Endothelial cell of umbilical vein (primary cell): ENCODE measurements at regions not wholly inside any gene's neighbourhood (a gene's known extent, or its start where the extent isn't known, plus 50 kb on each side); places are given as distances from the start of the nearest gene placed in this dataset.

Source experiments
- BruUV-seq: library from RNA; stranded (reverse); fragments of 400-500 nt; replicated peaks from 2 replicates; lab custom pipeline; 2021; lab: Mats Ljungman, UMichigan
- CTCF ChIA-PET: fragments of 300-600, 350-600 bp; sonication (Branson Sonifier 250); formaldehyde crosslinking; loops from one replicate; lab custom pipeline; 2021; ENCODE audit warnings: antibody characterized with exemption, inconsistent platforms; lab: Charles Lee
- POLR2A ChIA-PET: fragments of 300-600, 350-600 bp; sonication (Branson Sonifier 250); formaldehyde crosslinking; loops from one replicate; lab custom pipeline; 2021; ENCODE audit warnings: antibody characterized with exemption, inconsistent platforms; lab: Charles Lee
- DNase-seq: peaks from one replicate; pipeline ENCODE4 v3.0.0-alpha.2; 2011; ENCODE audit warnings: low read depth, low spot score
- FAIRE-seq: peaks from 2 replicates; lab custom pipeline; 2011; peaks lifted over from hg19 to GRCh38; lab: Jason Lieb, UNC
- H2AFZ ChIP-seq: 2 replicates; pipeline ENCODE4 v1.6.0; 2012; ENCODE audit warnings: low read depth, low read length, control low read depth, inconsistent platforms
- H3K27ac ChIP-seq: 2 replicates; pipeline ENCODE4 v1.5.1; 2011; ENCODE audit warnings: low read depth, mild to moderate bottlenecking, control low read depth, low read length, moderate library complexity; ENCODE audit not compliant: insufficient read depth
- H3K27me3 ChIP-seq, 2 experiments: 2 replicates each; pipeline versions ENCODE4 v1.6.0 to v1.6.1; 2011; ENCODE audit warnings: low read length in 2 of 2, mixed read lengths in 1 of 2; ENCODE audit not compliant: control insufficient read depth in 2 of 2, insufficient read depth in 2 of 2
- H3K36me3 ChIP-seq, 2 experiments: 2 replicates in 1 of 2; 3 replicates in 1 of 2; pipeline ENCODE4 v1.5.1; 2011; ENCODE audit warnings: low read length in 2 of 2, mild to moderate bottlenecking in 1 of 2, moderate library complexity in 1 of 2; ENCODE audit not compliant: control insufficient read depth in 2 of 2, insufficient read depth in 2 of 2; ENCODE audit errors: extremely low read depth in 1 of 2
- H3K4me1 ChIP-seq: 3 replicates; pipeline ENCODE4 v1.5.1; 2011; ENCODE audit warnings: mild to moderate bottlenecking, low read length; ENCODE audit not compliant: control insufficient read depth, insufficient read depth; ENCODE audit errors: extremely low read depth
- H3K4me2 ChIP-seq: 2 replicates; pipeline ENCODE4 v1.6.1; 2011; ENCODE audit warnings: low read length, control low read depth, mixed read lengths; ENCODE audit not compliant: insufficient read depth
- H3K4me3 ChIP-seq, 3 experiments: fragments of 200-600 bp in 1 of 3; sonication (generic), shearing (Covaris generic) in 1 of 3; replicated peaks in 1 of 3; 2 replicates each; pipeline ENCODE4 v1.5.1; 2011 to 2016; ENCODE audit warnings: control low read depth in 3 of 3, low read length in 3 of 3, mild to moderate bottlenecking in 2 of 3, inconsistent platforms in 1 of 3, low read depth in 1 of 3, moderate library complexity in 1 of 3; ENCODE audit not compliant: insufficient read depth in 1 of 3
- H3K79me2 ChIP-seq: 2 replicates; pipeline ENCODE4 v1.6.0; 2012; ENCODE audit warnings: low read length, inconsistent platforms; ENCODE audit not compliant: control insufficient read depth, insufficient read depth
- H3K9ac ChIP-seq: replicated peaks from 2 replicates; pipeline ENCODE3; 2011; ENCODE audit warnings: low read length, control low read depth; ENCODE audit not compliant: insufficient read depth; ENCODE audit errors: extremely low read depth
- H3K9me1 ChIP-seq: replicated peaks from 3 replicates; pipeline ENCODE4 v1.6.0; 2011; ENCODE audit warnings: mild to moderate bottlenecking, low read length; ENCODE audit not compliant: control insufficient read depth, insufficient read depth; ENCODE audit errors: extremely low read depth
- H3K9me3 ChIP-seq: replicated peaks from 2 replicates; pipeline ENCODE4 v1.5.1; 2012; ENCODE audit warnings: low read length, inconsistent platforms; ENCODE audit not compliant: control insufficient read depth, insufficient read depth
- H4K20me1 ChIP-seq: replicated peaks from 2 replicates; pipeline ENCODE3; 2011; ENCODE audit warnings: mild to moderate bottlenecking, low read length; ENCODE audit not compliant: control insufficient read depth, insufficient read depth; ENCODE audit errors: extremely low read depth
- EZH2 ChIP-seq: IDR thresholded peaks from 2 replicates; pipeline ENCODE4 v1.6.1; 2012; ENCODE audit warnings: borderline replicate concordance, low read depth, mild to moderate bottlenecking, moderate library complexity, low read length, inconsistent platforms; ENCODE audit not compliant: severe bottlenecking
- FOS ChIP-seq: IDR thresholded peaks from 2 replicates; pipeline ENCODE4 v1.6.1; 2011; ENCODE audit warnings: mild to moderate bottlenecking, low read length, moderate library complexity, borderline replicate concordance; ENCODE audit not compliant: insufficient read depth
- GATA2 ChIP-seq: IDR thresholded peaks from 2 replicates; pipeline ENCODE4 v1.7.0; 2011; ENCODE audit warnings: low read depth, mild to moderate bottlenecking, moderate library complexity, mixed read lengths, low read length; ENCODE audit not compliant: insufficient read length, insufficient read depth
- JUN ChIP-seq: IDR thresholded peaks from 2 replicates; pipeline ENCODE4 v1.6.1; 2011; ENCODE audit warnings: borderline replicate concordance, low read depth; ENCODE audit not compliant: insufficient read length, insufficient read depth
- MYC ChIP-seq: IDR thresholded peaks from one replicate; pipeline ENCODE4 v1.6.1; 2011; ENCODE audit warnings: mild to moderate bottlenecking, low read depth, low read length
- POLR2A ChIP-seq: IDR thresholded peaks from 2 replicates; pipeline ENCODE4 v1.6.1; 2012; ENCODE audit warnings: low read depth, mild to moderate bottlenecking, control low read depth, low read length
- POLR2AphosphoS5 ChIP-seq: IDR thresholded peaks from 2 replicates; pipeline ENCODE4 v1.6.1; 2012; ENCODE audit warnings: low read depth, mild to moderate bottlenecking, control low read depth, low read length, moderate library complexity; ENCODE audit not compliant: insufficient read depth
- dilution Hi-C: fragments of 300-500 bp; cut with MboI; formaldehyde crosslinking; loops from one replicate; pipeline ENCODE4 v1.15.0; 2019; ENCODE audit warnings: low sequenced_read_pairs; ENCODE audit not compliant: extremely low pct_ligation_motif_present
- intact Hi-C: fragments of 100-400 bp; cut with micrococcal nuclease; formaldehyde crosslinking; loops from one replicate; pipeline ENCODE4 v1.10.0; 2022
- TF ChIP-seq, protein P1 (sequence below): IDR thresholded peaks from 2 replicates; pipeline ENCODE4 v1.6.1; 2011; ENCODE audit not compliant: insufficient read depth, insufficient read length
- TF ChIP-seq, protein P2 (sequence below), 2 donors: IDR thresholded peaks; 1 replicate in 1 of 2; 2 replicates in 1 of 2; pipeline ENCODE4 v1.5.1; 2011; ENCODE audit warnings: low read length in 2 of 2, mild to moderate bottlenecking in 2 of 2, moderate library complexity in 2 of 2, control low read depth in 1 of 2, inconsistent platforms in 1 of 2, low read depth in 1 of 2; ENCODE audit not compliant: insufficient read depth in 1 of 2; ENCODE audit errors: extremely low read depth in 1 of 2

- TF ChIP-seq, protein P1, sequence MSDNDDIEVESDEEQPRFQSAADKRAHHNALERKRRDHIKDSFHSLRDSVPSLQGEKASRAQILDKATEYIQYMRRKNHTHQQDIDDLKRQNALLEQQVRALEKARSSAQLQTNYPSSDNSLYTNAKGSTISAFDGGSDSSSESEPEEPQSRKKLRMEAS, result no peak
- TF ChIP-seq MYC (no peak), POLR2A (no peak), POLR2AphosphoS5 (no peak), FOS (no peak), EZH2 (no peak), JUN (no peak), GATA2 (no peak)
- TF ChIP-seq, protein P2, sequence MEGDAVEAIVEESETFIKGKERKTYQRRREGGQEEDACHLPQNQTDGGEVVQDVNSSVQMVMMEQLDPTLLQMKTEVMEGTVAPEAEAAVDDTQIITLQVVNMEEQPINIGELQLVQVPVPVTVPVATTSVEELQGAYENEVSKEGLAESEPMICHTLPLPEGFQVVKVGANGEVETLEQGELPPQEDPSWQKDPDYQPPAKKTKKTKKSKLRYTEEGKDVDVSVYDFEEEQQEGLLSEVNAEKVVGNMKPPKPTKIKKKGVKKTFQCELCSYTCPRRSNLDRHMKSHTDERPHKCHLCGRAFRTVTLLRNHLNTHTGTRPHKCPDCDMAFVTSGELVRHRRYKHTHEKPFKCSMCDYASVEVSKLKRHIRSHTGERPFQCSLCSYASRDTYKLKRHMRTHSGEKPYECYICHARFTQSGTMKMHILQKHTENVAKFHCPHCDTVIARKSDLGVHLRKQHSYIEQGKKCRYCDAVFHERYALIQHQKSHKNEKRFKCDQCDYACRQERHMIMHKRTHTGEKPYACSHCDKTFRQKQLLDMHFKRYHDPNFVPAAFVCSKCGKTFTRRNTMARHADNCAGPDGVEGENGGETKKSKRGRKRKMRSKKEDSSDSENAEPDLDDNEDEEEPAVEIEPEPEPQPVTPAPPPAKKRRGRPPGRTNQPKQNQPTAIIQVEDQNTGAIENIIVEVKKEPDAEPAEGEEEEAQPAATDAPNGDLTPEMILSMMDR (IDR thresholded peaks at IDR 0.05; ENCODE audit: extremely low read depth in 1 of 2, insufficient read depth in 1 of 2, low read depth in 1 of 2, low read length in 2 of 2), result no peak
- FAIRE-seq (no peak), DNase-seq (no peak)
- Histone ChIP-seq H3K27me3 (no peaks in the 10 kb centered on the region), H3K9ac (no peak overlapping the region), H4K20me1 (no peaks in the 10 kb centered on the region), H3K9me3 (peaks cover 6% of the 10 kb centered on the region), H3K79me2 (no peaks in the 10 kb centered on the region), H3K27ac (no peak overlapping the region), H2AFZ (no peak overlapping the region), H3K4me3 (no peak overlapping the region), H3K9me1 (no peaks in the 10 kb centered on the region), H3K4me1 (no peaks in the 10 kb centered on the region), H3K36me3 (no peaks in the 10 kb centered on the region), H3K4me2 (no peak overlapping the region)
- dilution Hi-C loops, result no loop called here
- CTCF ChIA-PET, result no interaction called here
- no TSS peak for BruUV-seq
- intact Hi-C loops, result no loop called here
- POLR2A ChIA-PET, result no interaction called here
Measured at GRCh38 chr4:189202869-189203271, 737.8 kb upstream of the FRG1 start.
